ENCODE measurements at regions not wholly inside any gene's neighbourhood (a gene's known extent, or its start where the extent isn't known, plus 50 kb on each side); places are given as distances from the start of the nearest gene placed in this dataset.

GRCh38 chr12:89995870-89996269 is 287.2 kb upstream of the ATP2B1 start:
- Histone ChIP-seq H3K27me3 (ENCODE audit: control insufficient read depth in 3 of 3, insufficient read depth in 3 of 3, low read length in 2 of 3) (no peaks in the 10 kb centered on the region), H3K9me3 (ENCODE audit: control insufficient read depth in 4 of 4, insufficient read depth in 3 of 4, low read length in 3 of 4) (no peaks in the 10 kb centered on the region), H3K4me1 (ENCODE audit: control insufficient read depth in 5 of 5, insufficient read depth in 5 of 5, low read length in 5 of 5) (peaks cover 0 to 32% (median 0%) of the 10 kb centered on the region in 5 donors), H3K9ac (ENCODE audit: insufficient read depth in 1 of 2, low read length in 2 of 2) (no peak overlapping the region), H3K36me3 (ENCODE audit: control insufficient read depth in 4 of 4, insufficient read depth in 4 of 4, low read length in 4 of 4) (no peaks in the 10 kb centered on the region), H3K4me3 (no peak overlapping the region), H3K27ac (ENCODE audit: low read depth in 1 of 2, low read length in 1 of 2) (no peak overlapping the region)
- 24 to 43% methylated on average over 1 of the region's 1 CpG for whole genome bisulfite sequencing, 2 donors
- DNase-seq, result no peak
- ATAC-seq (ENCODE audit: insufficient read depth, low FRiP score), result no peak
- TF ChIP-seq CTCF (IDR thresholded peaks at IDR 0.05; ENCODE audit: control extremely low read depth, extremely low read depth), result no peak

- H3K4me1 ChIP-seq (ENCODE audit: control insufficient read depth in 5 of 5, insufficient read depth in 5 of 5, low read length in 5 of 5), result peaks cover 0 to 32% (median 0%) of the 10 kb centered on the region in 5 donors
- no peak overlapping the region for H3K27ac ChIP-seq (ENCODE audit: low read depth in 1 of 2, low read length in 1 of 2)
- H3K27me3 ChIP-seq (ENCODE audit: control insufficient read depth in 3 of 3, insufficient read depth in 3 of 3, low read length in 2 of 3), result no peaks in the 10 kb centered on the region
- H3K9me3 ChIP-seq (ENCODE audit: control insufficient read depth in 4 of 4, insufficient read depth in 3 of 4, low read length in 3 of 4), result no peaks in the 10 kb centered on the region
- H3K4me3 ChIP-seq, result no peak overlapping the region
- no peak for DNase-seq
- no peak for ATAC-seq (ENCODE audit: insufficient read depth, low FRiP score)
- no peaks in the 10 kb centered on the region for H3K36me3 ChIP-seq (ENCODE audit: control insufficient read depth in 4 of 4, insufficient read depth in 4 of 4, low read length in 4 of 4)
- no peak overlapping the region for H3K9ac ChIP-seq (ENCODE audit: insufficient read depth in 1 of 2, low read length in 2 of 2)
- 84 to 93% methylated on average over 1 of the region's 1 CpG for WGBS, 2 donors
- no peak for TF ChIP-seq CTCF (IDR thresholded peaks at IDR 0.05; ENCODE audit: control extremely low read depth, extremely low read depth)
Measured at GRCh38 chr12:89994911-89995310, 286.3 kb upstream of the ATP2B1 start.

GRCh38 chr12:89993632-89994031 is 285.0 kb upstream of the ATP2B1 start:
- Histone ChIP-seq H3K9ac (ENCODE audit: insufficient read depth in 1 of 2, low read length in 2 of 2) (no peak overlapping the region), H3K36me3 (ENCODE audit: control insufficient read depth in 4 of 4, insufficient read depth in 4 of 4, low read length in 4 of 4) (no peaks in the 10 kb centered on the region), H3K27ac (ENCODE audit: low read depth in 1 of 2, low read length in 1 of 2) (no peak overlapping the region), H3K4me1 (ENCODE audit: control insufficient read depth in 5 of 5, insufficient read depth in 5 of 5, low read length in 5 of 5) (peaks cover 0 to 24% (median 5%) of the 10 kb centered on the region in 5 donors), H3K4me3 (no peak overlapping the region), H3K27me3 (ENCODE audit: control insufficient read depth in 3 of 3, insufficient read depth in 3 of 3, low read length in 2 of 3) (no peaks in the 10 kb centered on the region), H3K9me3 (ENCODE audit: control insufficient read depth in 4 of 4, insufficient read depth in 3 of 4, low read length in 3 of 4) (no peaks in the 10 kb centered on the region)
- no peak for TF ChIP-seq CTCF (IDR thresholded peaks at IDR 0.05; ENCODE audit: control extremely low read depth, extremely low read depth)
- ATAC-seq (ENCODE audit: insufficient read depth, low FRiP score) (no peak), DNase-seq (no peak)
- 90 to 98% methylated on average over 1 of the region's 1 CpG for WGBS, 2 donors

Measured in lung (tissue), 11 donors.